ENCODE measurements at regions not wholly inside any gene's neighbourhood (a gene's known extent, or its start where the extent isn't known, plus 50 kb on each side); places are given as distances from the start of the nearest gene placed in this dataset.
"Not testable (repeated sequence)": the region's sequence is repeated elsewhere in the genome, so short reads cannot be mapped to it uniquely, and the experiment has no call there.

GRCh38 chr2:21229302-21229701 lies 105.5 kb downstream of the TDRD15 start:
- Histone ChIP-seq H3K36me3 (ENCODE audit: control insufficient read depth in 5 of 5, insufficient read depth in 5 of 5, low read length in 5 of 5) (no peaks in the 10 kb centered on the region), H3K27me3 (ENCODE audit: control insufficient read depth in 5 of 5, insufficient read depth in 4 of 5, low read length in 5 of 5) (no peaks in the 10 kb centered on the region), H3K4me1 (ENCODE audit: control insufficient read depth in 5 of 5, insufficient read depth in 5 of 5, low read length in 5 of 5) (peaks cover 0 to 3% (median 0%) of the 10 kb centered on the region in 5 donors), H3K27ac (ENCODE audit: low read depth, low read length) (no peak overlapping the region), H3K9ac (ENCODE audit: low read length in 5 of 5) (no peak overlapping the region), H3K4me3 (ENCODE audit: low read depth in 1 of 5, low read length in 5 of 5) (no peak overlapping the region), H3K9me3 (ENCODE audit: control insufficient read depth in 5 of 5, low read length in 5 of 5) (no peaks in the 10 kb centered on the region)

GRCh38 chr2:21230140-21230539 lies 106.4 kb downstream of the TDRD15 start:
- H3K27ac ChIP-seq (ENCODE audit: low read depth, low read length) = no peak overlapping the region
- no peaks in the 10 kb centered on the region for H3K9me3 ChIP-seq (ENCODE audit: control insufficient read depth in 5 of 5, low read length in 5 of 5)
- no peak overlapping the region for H3K4me3 ChIP-seq (ENCODE audit: low read depth in 1 of 5, low read length in 5 of 5)
- H3K4me1 ChIP-seq (ENCODE audit: control insufficient read depth in 5 of 5, insufficient read depth in 5 of 5, low read length in 5 of 5) = peaks cover 0 to 3% (median 0%) of the 10 kb centered on the region in 5 donors
- no peaks in the 10 kb centered on the region for H3K36me3 ChIP-seq (ENCODE audit: control insufficient read depth in 5 of 5, insufficient read depth in 5 of 5, low read length in 5 of 5)
- H3K27me3 ChIP-seq (ENCODE audit: control insufficient read depth in 5 of 5, insufficient read depth in 4 of 5, low read length in 5 of 5) = no peaks in the 10 kb centered on the region
- no peak overlapping the region for H3K9ac ChIP-seq (ENCODE audit: low read length in 5 of 5)

GRCh38 chr2:21231985-21232384 lies 108.2 kb downstream of the TDRD15 start:
- no peaks in the 10 kb centered on the region for H3K27me3 ChIP-seq (ENCODE audit: control insufficient read depth in 5 of 5, insufficient read depth in 4 of 5, low read length in 5 of 5)

GRCh38 chr2:21233194-21233593 lies 109.4 kb downstream of the TDRD15 start:
- Histone ChIP-seq H3K4me3 (ENCODE audit: low read depth in 1 of 5, low read length in 5 of 5) (no peak overlapping the region), H3K36me3 (ENCODE audit: control insufficient read depth in 5 of 5, insufficient read depth in 5 of 5, low read length in 5 of 5) (no peaks in the 10 kb centered on the region), H3K27ac (ENCODE audit: low read depth, low read length) (no peak overlapping the region), H3K4me1 (ENCODE audit: control insufficient read depth in 5 of 5, insufficient read depth in 5 of 5, low read length in 5 of 5) (peaks cover 0 to 3% (median 0%) of the 10 kb centered on the region in 5 donors), H3K27me3 (ENCODE audit: control insufficient read depth in 5 of 5, insufficient read depth in 4 of 5, low read length in 5 of 5) (no peaks in the 10 kb centered on the region), H3K9ac (ENCODE audit: low read length in 5 of 5) (no peak overlapping the region), H3K9me3 (ENCODE audit: control insufficient read depth in 5 of 5, low read length in 5 of 5) (no peaks in the 10 kb centered on the region)

More at GRCh38 chr2:21231985-21232384, 108.2 kb downstream of the TDRD15 start:
- Histone ChIP-seq H3K9ac (ENCODE audit: low read length in 5 of 5) (no peak overlapping the region), H3K4me3 (ENCODE audit: low read depth in 1 of 5, low read length in 5 of 5) (no peak overlapping the region), H3K9me3 (ENCODE audit: control insufficient read depth in 5 of 5, low read length in 5 of 5) (no peaks in the 10 kb centered on the region), H3K4me1 (ENCODE audit: control insufficient read depth in 5 of 5, insufficient read depth in 5 of 5, low read length in 5 of 5) (peaks cover 0 to 3% (median 0%) of the 10 kb centered on the region in 5 donors), H3K36me3 (ENCODE audit: control insufficient read depth in 5 of 5, insufficient read depth in 5 of 5, low read length in 5 of 5) (no peaks in the 10 kb centered on the region), H3K27ac (ENCODE audit: low read depth, low read length) (no peak overlapping the region)

- Histone ChIP-seq H3K9me3 (ENCODE audit: control insufficient read depth in 5 of 5, low read length in 5 of 5) (no peaks in the 10 kb centered on the region), H3K4me1 (ENCODE audit: control insufficient read depth in 5 of 5, insufficient read depth in 5 of 5, low read length in 5 of 5) (peaks cover 0 to 3% (median 0%) of the 10 kb centered on the region in 5 donors), H3K27me3 (ENCODE audit: control insufficient read depth in 5 of 5, insufficient read depth in 4 of 5, low read length in 5 of 5) (no peaks in the 10 kb centered on the region), H3K4me3 (ENCODE audit: low read depth in 1 of 5, low read length in 5 of 5) (no peak overlapping the region), H3K27ac (ENCODE audit: low read depth, low read length) (no peak overlapping the region), H3K36me3 (ENCODE audit: control insufficient read depth in 5 of 5, insufficient read depth in 5 of 5, low read length in 5 of 5) (no peaks in the 10 kb centered on the region), H3K9ac (ENCODE audit: low read length in 5 of 5) (no peak overlapping the region)
Observed at GRCh38 chr2:21234001-21234400, 110.2 kb downstream of the TDRD15 start.

GRCh38 chr2:21234464-21235120 lies 110.8 kb downstream of the TDRD15 start:
- Histone ChIP-seq H3K4me1 (ENCODE audit: control insufficient read depth in 5 of 5, insufficient read depth in 5 of 5, low read length in 5 of 5) (peaks cover 0 to 3% (median 0%) of the 10 kb centered on the region in 5 donors), H3K27ac (ENCODE audit: low read depth, low read length) (no peak overlapping the region), H3K9me3 (ENCODE audit: control insufficient read depth in 5 of 5, low read length in 5 of 5) (no peaks in the 10 kb centered on the region), H3K9ac (ENCODE audit: low read length in 5 of 5) (no peak overlapping the region), H3K36me3 (ENCODE audit: control insufficient read depth in 5 of 5, insufficient read depth in 5 of 5, low read length in 5 of 5) (no peaks in the 10 kb centered on the region), H3K27me3 (ENCODE audit: control insufficient read depth in 5 of 5, insufficient read depth in 4 of 5, low read length in 5 of 5) (no peaks in the 10 kb centered on the region), H3K4me3 (ENCODE audit: low read depth in 1 of 5, low read length in 5 of 5) (no peak overlapping the region)

GRCh38 chr2:21239749-21240148 lies 116.0 kb downstream of the TDRD15 start:
- H3K36me3 ChIP-seq (ENCODE audit: control insufficient read depth in 5 of 5, insufficient read depth in 5 of 5, low read length in 5 of 5); H3K4me1 ChIP-seq (ENCODE audit: control insufficient read depth in 5 of 5, insufficient read depth in 5 of 5, low read length in 5 of 5); H3K9me3 ChIP-seq (ENCODE audit: control insufficient read depth in 5 of 5, low read length in 5 of 5); H3K4me3 ChIP-seq (ENCODE audit: low read depth in 1 of 5, low read length in 5 of 5); H3K27ac ChIP-seq (ENCODE audit: low read depth, low read length); H3K27me3 ChIP-seq (ENCODE audit: control insufficient read depth in 5 of 5, insufficient read depth in 4 of 5, low read length in 5 of 5); H3K9ac ChIP-seq (ENCODE audit: low read length in 5 of 5): not testable (repeated sequence)

GRCh38 chr2:21244161-21244560 lies 120.4 kb downstream of the TDRD15 start:
- H3K36me3 ChIP-seq (ENCODE audit: control insufficient read depth in 5 of 5, insufficient read depth in 5 of 5, low read length in 5 of 5) = no peaks in the 10 kb centered on the region
- H3K27me3 ChIP-seq (ENCODE audit: control insufficient read depth in 5 of 5, insufficient read depth in 4 of 5, low read length in 5 of 5) = no peaks in the 10 kb centered on the region
- no peak overlapping the region for H3K27ac ChIP-seq (ENCODE audit: low read depth, low read length)
- no peak overlapping the region for H3K9ac ChIP-seq (ENCODE audit: low read length in 5 of 5)
- H3K9me3 ChIP-seq (ENCODE audit: control insufficient read depth in 5 of 5, low read length in 5 of 5) = no peaks in the 10 kb centered on the region
- H3K4me3 ChIP-seq (ENCODE audit: low read depth in 1 of 5, low read length in 5 of 5) = no peak overlapping the region
- no peaks in the 10 kb centered on the region for H3K4me1 ChIP-seq (ENCODE audit: control insufficient read depth in 5 of 5, insufficient read depth in 5 of 5, low read length in 5 of 5)

- Histone ChIP-seq H3K36me3 (ENCODE audit: control insufficient read depth in 5 of 5, insufficient read depth in 5 of 5, low read length in 5 of 5) (no peaks in the 10 kb centered on the region), H3K4me3 (ENCODE audit: low read depth in 1 of 5, low read length in 5 of 5) (no peak overlapping the region), H3K27ac (ENCODE audit: low read depth, low read length) (no peak overlapping the region), H3K9me3 (ENCODE audit: control insufficient read depth in 5 of 5, low read length in 5 of 5) (no peaks in the 10 kb centered on the region), H3K4me1 (ENCODE audit: control insufficient read depth in 5 of 5, insufficient read depth in 5 of 5, low read length in 5 of 5) (no peaks in the 10 kb centered on the region), H3K9ac (ENCODE audit: low read length in 5 of 5) (no peak overlapping the region), H3K27me3 (ENCODE audit: control insufficient read depth in 5 of 5, insufficient read depth in 4 of 5, low read length in 5 of 5) (no peaks in the 10 kb centered on the region)
Observed at GRCh38 chr2:21245565-21245964, 121.8 kb downstream of the TDRD15 start.

GRCh38 chr2:21249367-21249766 lies 125.6 kb downstream of the TDRD15 start:
- no peaks in the 10 kb centered on the region for H3K36me3 ChIP-seq (ENCODE audit: control insufficient read depth in 5 of 5, insufficient read depth in 5 of 5, low read length in 5 of 5)
- no peaks in the 10 kb centered on the region for H3K9me3 ChIP-seq (ENCODE audit: control insufficient read depth in 5 of 5, low read length in 5 of 5)
- H3K27ac ChIP-seq (ENCODE audit: low read depth, low read length) = no peak overlapping the region
- no peak overlapping the region for H3K9ac ChIP-seq (ENCODE audit: low read length in 5 of 5)
- H3K27me3 ChIP-seq (ENCODE audit: control insufficient read depth in 5 of 5, insufficient read depth in 4 of 5, low read length in 5 of 5) = no peaks in the 10 kb centered on the region
- peaks cover 0 to 11% (median 4%) of the 10 kb centered on the region in 5 donors for H3K4me1 ChIP-seq (ENCODE audit: control insufficient read depth in 5 of 5, insufficient read depth in 5 of 5, low read length in 5 of 5)
- no peak overlapping the region for H3K4me3 ChIP-seq (ENCODE audit: low read depth in 1 of 5, low read length in 5 of 5)
